Fibroblast of skin of abdomen (primary cell): ENCODE measurements at regions not wholly inside any gene's neighbourhood (a gene's known extent, or its start where the extent isn't known, plus 50 kb on each side); places are given as distances from the start of the nearest gene placed in this dataset.
A peak's percentile ranks its signal among the peaks of the same experiment; 100 is the strongest.

ENCODE experiments used
- DNase-seq: peaks from one replicate; pipeline ENCODE4 v3.0.0-alpha.2; 2013

- DNase-seq = no peak
Observed at GRCh38 chr22:26894362-26894761, 237.0 kb downstream of the MIAT start.

GRCh38 chr22:26894766-26895485 lies 237.5 kb downstream of the MIAT start:
- DNase-seq = peak; percentile 96

GRCh38 chr22:26897384-26897783 lies 240.0 kb downstream of the MIAT start:
- DNase-seq = no peak

DNA sequence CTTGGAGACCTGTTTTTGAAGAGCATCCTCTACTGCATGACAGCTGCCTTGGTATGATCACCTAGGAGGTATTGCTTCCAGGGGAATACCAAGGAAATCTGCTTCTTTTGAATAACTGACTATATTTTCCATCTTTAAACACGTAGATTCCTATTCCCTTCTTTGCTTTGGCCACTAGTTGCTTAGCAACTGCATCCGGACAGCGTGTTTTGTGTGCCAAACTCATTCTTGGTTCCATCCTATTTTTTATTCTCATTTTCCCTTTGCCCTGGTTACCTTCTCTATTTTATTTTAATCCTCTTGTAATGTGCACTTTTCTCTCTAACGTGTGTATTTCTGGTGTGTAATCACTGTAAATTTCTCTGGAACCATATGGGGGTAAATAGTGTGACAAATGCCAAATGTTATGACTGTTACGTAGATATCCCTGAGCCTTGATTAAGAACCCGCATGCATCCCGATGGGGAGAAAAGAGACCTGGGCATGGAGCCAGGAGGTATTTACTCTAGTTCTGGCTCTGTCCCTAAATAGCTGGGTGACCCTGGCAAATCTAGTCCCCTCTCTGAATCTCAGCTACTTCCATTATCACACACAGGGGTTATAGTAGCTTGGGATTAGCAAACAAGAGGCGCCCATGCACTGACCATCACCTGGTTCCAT lies 241.7 kb downstream of the MIAT start:
- DNase-seq = no peak

GRCh38 chr22:26900787-26901186 lies 243.4 kb downstream of the MIAT start:
- no peak for DNase-seq

DNA sequence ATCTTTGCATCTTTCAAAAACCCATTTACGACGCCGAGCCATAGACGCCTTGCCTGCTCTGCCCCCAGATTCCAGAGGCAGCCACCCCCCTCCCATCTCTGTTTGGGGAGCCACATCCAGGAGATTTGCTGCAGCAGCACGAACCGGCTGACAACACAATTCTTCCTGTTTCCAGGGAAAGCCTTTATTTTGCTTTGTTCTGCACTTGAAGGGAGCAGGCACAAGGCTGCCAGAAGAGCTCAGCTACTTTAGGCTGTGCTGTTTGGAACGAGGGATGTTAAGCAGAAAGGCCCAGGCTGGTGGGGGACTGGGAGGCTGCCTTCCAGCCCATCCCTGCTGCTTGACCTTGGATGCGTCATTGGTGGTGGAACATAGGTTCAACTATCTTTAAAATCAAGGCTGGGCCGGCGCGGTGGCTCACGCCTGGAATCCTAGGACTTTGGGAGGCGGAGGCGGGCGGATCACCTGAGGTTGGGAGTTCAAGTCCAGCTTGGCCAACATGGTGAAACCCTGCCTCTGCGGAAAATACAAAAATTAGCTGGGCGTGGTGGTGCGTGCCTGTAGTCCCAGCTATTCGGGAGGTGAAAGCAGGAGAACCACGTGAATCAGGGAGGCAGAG lies 243.9 kb downstream of the MIAT start:
- DNase-seq = no peak

GRCh38 chr22:26902401-26903029 lies 245.1 kb downstream of the MIAT start:
- no peak for DNase-seq

DNA sequence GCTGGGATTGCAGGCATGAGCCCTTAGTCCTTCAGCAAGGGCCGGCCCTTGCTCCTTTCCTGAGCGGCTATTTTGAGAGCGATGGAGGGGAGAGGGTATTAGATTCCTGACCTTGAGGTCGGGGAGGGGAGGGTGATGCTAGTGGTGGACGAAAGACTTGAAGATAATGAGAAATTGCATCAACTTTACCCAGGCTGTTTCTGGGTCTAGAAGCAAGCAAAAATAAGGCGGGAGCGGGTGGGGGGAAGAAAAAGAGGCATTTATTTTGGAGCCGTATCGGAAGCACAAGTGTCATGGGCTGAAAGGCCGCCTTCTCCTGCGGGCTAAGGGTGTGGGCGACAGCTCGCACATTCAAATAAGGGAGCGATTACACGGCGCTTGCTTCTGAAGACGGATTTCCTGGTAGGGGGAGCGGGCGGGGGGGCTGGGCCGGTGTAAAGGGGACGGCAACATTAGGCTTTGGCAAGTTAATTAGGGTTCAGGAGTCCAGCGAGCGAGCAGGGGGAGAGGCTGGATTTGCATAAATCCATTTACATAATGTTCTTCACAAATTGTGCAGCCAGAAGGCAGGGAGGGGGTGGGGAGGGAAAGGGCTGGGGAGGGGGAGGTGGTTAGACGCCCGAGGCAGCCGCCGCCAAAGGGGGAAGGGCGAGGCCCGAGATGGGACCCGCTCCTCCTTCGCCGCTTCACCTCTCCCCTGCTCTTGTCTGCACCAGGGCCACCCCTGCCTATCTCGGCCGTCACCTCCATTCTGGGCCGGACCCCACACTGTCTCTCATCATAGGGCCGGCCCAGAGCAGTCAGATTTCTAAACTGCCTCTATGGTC lies 245.9 kb downstream of the MIAT start:
- no peak for DNase-seq

DNA sequence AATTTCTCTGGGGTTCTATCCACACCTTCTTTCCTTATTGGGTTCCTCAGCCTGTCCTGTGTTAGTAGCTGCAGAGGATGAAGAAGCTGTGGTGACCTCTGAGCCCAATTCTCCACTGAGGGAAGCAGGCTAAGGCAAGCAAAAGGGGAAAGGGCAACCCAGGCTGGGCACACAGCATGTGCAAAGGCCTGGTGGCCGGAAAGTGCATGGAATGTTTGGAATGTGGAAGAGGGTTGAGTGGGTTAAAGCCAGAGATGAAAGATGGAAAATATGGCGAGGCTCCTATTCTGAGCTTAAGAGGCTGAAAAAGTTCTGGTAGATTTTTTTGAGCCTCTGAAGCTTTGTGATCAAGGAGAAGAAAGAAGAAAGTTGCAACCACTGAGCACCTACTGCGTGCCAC lies 247.1 kb downstream of the MIAT start:
- DNase-seq = no peak

DNA sequence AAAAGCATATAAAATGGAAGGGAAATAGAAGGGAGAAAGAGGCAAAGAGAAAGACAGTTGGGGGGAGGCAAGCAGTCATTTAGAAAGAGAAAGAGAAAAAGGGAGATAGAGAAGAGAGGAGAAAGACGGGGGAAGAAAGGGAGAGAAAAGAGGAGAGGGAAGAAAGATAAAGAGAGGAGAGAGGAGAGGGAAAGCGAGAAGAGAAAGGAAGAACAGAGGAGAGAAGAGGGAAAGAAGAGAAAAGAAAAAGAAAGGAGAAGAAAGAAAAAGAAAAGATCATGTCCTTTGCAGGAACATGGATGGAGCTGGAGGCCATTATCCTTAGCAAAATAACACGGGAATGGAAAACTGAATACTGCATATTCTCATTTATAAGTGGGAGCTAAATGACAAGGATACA lies 247.7 kb downstream of the MIAT start:
- no peak for DNase-seq

- DNase-seq = no peak
Observed at GRCh38 chr22:26905640-26906039, 248.3 kb downstream of the MIAT start.

DNA sequence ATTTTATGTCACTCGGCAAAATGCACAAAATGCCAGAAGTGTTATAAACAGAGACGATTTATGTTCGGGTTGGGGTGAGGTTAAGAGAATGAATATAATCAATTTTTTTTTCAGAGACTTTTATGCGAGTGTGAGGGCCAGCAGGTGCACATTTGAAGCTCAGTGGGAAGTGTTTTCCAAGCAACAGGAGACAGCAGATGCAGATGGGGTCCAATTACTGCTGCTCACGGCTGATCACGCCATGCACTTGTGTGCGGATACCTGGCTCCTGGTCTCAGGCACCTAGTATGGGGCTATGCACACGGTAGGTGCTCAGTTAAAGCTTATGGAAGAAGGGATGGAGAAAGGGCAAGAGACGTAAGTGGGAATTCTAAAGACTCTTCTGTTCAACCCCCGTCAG lies 249.1 kb downstream of the MIAT start:
- DNase-seq = no peak

- DNase-seq = no peak
Observed at GRCh38 chr22:26907366-26907765, 250.0 kb downstream of the MIAT start.

DNA sequence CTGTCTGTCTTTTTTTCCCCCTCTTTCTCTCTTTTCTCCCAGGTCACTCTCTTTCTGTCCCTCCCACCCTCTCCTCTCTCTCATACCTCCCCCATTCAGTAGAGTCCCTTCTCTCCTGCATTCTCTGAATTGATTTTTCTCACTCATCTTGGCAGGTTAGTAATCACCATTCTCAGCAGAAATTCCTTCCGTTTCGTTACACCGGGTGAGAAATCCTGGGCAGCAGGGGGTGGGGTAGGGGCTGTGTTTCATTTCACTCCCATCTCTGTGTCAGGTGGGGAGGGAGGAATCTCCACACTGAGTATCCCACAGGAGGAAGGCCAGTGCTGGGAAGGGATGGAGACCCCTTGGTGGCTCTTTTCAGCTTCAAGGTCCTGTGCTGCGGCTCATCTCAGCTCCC lies 253.5 kb downstream of the MIAT start:
- no peak for DNase-seq

DNA sequence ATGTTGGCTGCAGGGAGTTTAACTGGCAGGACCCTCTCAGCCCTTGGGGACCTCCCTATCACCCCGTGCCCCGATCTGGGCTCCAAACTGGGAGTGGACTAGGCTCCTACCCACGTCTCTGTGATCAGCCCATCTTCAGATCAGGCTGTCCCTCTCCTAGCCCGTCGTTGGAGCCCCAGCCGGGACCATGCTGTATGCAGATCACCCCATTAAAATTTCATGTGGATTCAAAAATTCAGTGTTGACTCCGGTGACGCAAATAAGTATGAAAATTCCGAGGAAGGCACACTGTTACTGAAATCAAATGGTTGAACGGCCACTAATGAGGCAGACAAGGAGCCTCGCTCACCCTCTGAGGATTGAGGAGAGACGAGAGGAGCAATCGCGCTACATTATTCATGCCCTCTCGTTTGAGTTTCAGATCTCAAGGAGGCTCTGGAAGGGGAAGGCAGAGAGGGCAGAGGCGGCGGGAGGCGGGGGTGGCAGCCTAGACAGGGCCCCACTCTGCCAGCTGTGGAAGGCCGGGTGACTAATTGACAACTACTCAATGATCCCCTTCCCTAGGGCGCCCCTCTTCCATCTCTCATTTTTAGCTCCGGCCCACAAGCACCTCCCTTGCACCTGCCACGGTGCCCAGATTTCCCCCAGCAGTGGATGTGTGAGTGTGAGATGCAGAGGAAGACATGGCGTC lies 255.4 kb downstream of the MIAT start:
- DNase-seq = no peak

DNA sequence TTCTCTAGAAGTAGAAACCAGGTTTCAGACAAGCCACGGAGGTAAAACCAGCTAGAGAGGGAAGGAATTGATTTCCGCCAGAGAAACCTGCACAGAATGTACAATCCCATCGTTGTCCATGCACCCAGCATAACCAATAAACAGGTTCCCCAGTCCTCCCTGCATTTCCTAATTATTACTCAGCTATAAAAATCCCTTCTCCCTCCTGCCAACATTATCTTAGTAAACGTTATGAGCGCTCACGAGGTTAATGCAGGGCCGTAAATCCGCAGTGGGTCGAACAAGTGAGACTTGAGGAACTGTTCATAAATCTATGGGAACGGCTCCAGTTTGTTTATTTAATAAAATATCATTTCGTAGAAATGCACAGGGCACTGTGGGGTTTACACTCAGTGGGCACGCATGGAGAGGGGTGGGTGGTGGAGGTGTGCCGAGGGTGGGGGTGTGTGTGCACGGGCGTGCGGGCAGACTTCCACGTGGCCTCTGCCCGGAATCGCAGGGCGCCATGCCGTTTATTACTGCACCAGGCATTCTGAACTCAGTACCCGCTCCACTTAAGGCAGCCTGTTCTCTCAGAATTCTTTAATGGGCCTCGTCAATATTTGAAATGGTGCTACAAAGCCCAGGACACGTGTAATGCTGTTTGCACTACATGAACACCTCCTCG lies 257.3 kb downstream of the MIAT start:
- DNase-seq = no peak

DNA sequence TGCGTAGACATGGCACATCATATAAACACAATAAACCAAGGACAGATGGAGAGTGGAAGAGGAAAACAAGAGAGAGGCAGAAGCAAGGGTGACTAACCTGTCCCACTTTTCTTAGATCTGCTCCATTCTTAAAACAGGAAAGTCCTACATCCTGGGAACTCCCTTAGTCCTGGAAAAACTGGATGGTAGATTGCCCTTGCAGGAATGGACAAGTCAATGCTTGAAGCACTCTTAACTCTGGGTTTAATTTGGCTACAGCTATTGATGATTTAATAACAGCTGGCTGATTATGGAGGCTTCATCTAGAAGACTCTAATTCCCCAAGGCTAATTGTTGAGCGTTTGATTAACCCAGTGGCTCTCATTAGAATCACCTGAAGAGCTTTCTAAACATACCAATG lies 258.8 kb downstream of the MIAT start:
- no peak for DNase-seq

- DNase-seq = no peak
Observed at GRCh38 chr22:26918226-26918625, 260.8 kb downstream of the MIAT start.

GRCh38 chr22:26921726-26922125 lies 264.3 kb downstream of the MIAT start:
- DNase-seq = no peak

- DNase-seq = no peak
Observed at GRCh38 chr22:26922806-26923205, 265.4 kb downstream of the MIAT start.

- DNase-seq = no peak
Observed at GRCh38 chr22:26923531-26923930, 266.1 kb downstream of the MIAT start.

- DNase-seq = no peak
Observed at GRCh38 chr22:26927821-26928220, 270.4 kb downstream of the MIAT start.
